ENCODE measurements at regions not wholly inside any gene's neighbourhood (a gene's known extent, or its start where the extent isn't known, plus 50 kb on each side); places are given as distances from the start of the nearest gene placed in this dataset.

DNA sequence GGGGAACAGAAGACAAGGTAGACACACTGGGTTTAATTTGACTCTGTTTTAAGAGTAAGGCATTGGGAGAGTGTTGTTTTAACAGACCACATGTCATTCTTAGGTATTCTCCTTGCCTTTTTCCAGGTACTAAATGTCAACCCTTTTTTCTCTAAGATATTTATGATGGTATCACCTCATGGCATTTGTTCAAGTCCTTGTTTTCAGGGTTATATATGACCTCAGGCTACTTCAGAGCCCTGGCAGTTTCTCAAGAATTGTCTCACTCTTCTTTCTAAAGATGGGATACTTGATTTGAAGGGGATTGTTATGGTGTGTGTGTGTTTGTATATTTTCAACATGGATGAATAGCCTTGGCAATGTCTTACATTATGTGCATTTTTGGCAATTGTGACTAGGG lies 131.1 kb upstream of the ACTBL2 start:
- Histone ChIP-seq H3K4me1 (ENCODE audit: insufficient read depth) (no peaks in the 10 kb centered on the region), H2AFZ (no peak overlapping the region), H3K9me2 (replicated peaks; ENCODE audit: insufficient read depth) (no peaks in the 10 kb centered on the region), H3K27ac (no peak overlapping the region), H3K4me3 (no peak overlapping the region), H3K36me3 (replicated peaks; ENCODE audit: insufficient read depth, low read depth) (no peaks in the 10 kb centered on the region), H3K4me2 (no peak overlapping the region), H3K79me2 (no peaks in the 10 kb centered on the region), H3K9me3 (ENCODE audit: low read depth) (no peaks in the 10 kb centered on the region), H3K27me3 (no peaks in the 10 kb centered on the region), H4K20me1 (ENCODE audit: insufficient read depth, poor library complexity, severe bottlenecking) (no peaks in the 10 kb centered on the region)
- TF ChIP-seq EZH2 (IDR thresholded peaks at IDR 0.05; ENCODE audit: borderline replicate concordance): no peak
- TF ChIP-seq, protein P1, sequence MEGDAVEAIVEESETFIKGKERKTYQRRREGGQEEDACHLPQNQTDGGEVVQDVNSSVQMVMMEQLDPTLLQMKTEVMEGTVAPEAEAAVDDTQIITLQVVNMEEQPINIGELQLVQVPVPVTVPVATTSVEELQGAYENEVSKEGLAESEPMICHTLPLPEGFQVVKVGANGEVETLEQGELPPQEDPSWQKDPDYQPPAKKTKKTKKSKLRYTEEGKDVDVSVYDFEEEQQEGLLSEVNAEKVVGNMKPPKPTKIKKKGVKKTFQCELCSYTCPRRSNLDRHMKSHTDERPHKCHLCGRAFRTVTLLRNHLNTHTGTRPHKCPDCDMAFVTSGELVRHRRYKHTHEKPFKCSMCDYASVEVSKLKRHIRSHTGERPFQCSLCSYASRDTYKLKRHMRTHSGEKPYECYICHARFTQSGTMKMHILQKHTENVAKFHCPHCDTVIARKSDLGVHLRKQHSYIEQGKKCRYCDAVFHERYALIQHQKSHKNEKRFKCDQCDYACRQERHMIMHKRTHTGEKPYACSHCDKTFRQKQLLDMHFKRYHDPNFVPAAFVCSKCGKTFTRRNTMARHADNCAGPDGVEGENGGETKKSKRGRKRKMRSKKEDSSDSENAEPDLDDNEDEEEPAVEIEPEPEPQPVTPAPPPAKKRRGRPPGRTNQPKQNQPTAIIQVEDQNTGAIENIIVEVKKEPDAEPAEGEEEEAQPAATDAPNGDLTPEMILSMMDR (IDR thresholded peaks at IDR 0.05; ENCODE audit: poor library complexity): no peak
- TF ChIP-seq EZH2phosphoT487 (IDR thresholded peaks at IDR 0.05; ENCODE audit: low read depth, severe bottlenecking, unreplicated experiment): no peak
- no peak for DNase-seq (ENCODE audit: low spot score)

DNA sequence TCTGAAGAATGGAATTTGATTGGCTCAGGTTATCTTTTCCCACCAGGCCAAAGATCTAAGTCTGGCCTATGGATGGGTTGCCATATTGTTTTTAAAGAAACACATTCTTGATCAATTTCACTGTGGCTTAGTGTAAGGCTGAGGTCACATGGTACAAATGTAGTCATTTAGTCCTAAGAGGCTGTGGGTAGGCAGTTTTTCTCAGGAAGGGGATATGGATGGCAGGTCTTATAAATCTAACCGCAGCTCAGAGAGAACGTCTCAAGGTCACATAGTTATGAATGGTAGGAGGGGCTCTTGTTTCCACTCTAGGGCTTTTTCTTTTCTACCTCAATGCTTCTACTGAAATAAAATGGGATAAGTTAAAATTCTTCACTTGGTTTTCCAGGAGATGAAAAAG lies 128.6 kb upstream of the ACTBL2 start:
- Histone ChIP-seq H3K9me3 (ENCODE audit: low read depth) (no peaks in the 10 kb centered on the region), H3K79me2 (no peaks in the 10 kb centered on the region), H3K4me3 (no peak overlapping the region), H2AFZ (no peak overlapping the region), H3K27ac (no peak overlapping the region), H4K20me1 (ENCODE audit: insufficient read depth, poor library complexity, severe bottlenecking) (no peaks in the 10 kb centered on the region), H3K36me3 (replicated peaks; ENCODE audit: insufficient read depth, low read depth) (no peaks in the 10 kb centered on the region), H3K4me2 (no peak overlapping the region), H3K27me3 (no peaks in the 10 kb centered on the region), H3K9me2 (replicated peaks; ENCODE audit: insufficient read depth) (no peaks in the 10 kb centered on the region), H3K4me1 (ENCODE audit: insufficient read depth) (no peaks in the 10 kb centered on the region)
- 84% methylated on average over 2 of the region's 2 CpGs for WGBS (ENCODE audit: low lambda C conversion rate, missing lambda C conversion rate)
- TF ChIP-seq, protein P1 (IDR thresholded peaks at IDR 0.05; ENCODE audit: poor library complexity): no peak
- TF ChIP-seq EZH2phosphoT487 (IDR thresholded peaks at IDR 0.05; ENCODE audit: low read depth, severe bottlenecking, unreplicated experiment) (no peak), EZH2 (IDR thresholded peaks at IDR 0.05; ENCODE audit: borderline replicate concordance) (no peak)
- no peak for DNase-seq (ENCODE audit: low spot score)

DNA sequence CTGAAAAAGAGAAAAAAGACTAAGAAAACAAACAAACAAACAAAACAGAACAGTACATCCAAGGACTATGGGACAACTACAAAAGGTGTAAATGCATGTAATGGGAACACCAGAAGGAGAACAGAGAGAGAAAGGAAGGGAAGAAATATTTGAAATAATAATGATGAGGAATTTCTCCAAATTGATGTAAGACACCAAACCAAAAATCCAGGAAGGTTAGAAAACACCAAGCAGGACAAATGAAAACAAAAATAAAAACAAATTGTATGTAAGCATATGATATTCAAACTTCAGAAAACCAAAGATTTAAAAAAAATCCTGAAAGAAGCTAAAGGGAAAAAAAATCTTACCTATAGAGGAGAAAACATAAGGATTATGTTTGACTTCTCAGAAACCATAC lies 125.9 kb upstream of the ACTBL2 start:
- H4K20me1 ChIP-seq (ENCODE audit: insufficient read depth, poor library complexity, severe bottlenecking): no peaks in the 10 kb centered on the region
- no peak for DNase-seq (ENCODE audit: low spot score)
- H2AFZ ChIP-seq: no peak overlapping the region
- no peaks in the 10 kb centered on the region for H3K9me3 ChIP-seq (ENCODE audit: low read depth)
- H3K9me2 ChIP-seq (replicated peaks; ENCODE audit: insufficient read depth): no peaks in the 10 kb centered on the region
- TF ChIP-seq EZH2phosphoT487 (IDR thresholded peaks at IDR 0.05; ENCODE audit: low read depth, severe bottlenecking, unreplicated experiment) (no peak), EZH2 (IDR thresholded peaks at IDR 0.05; ENCODE audit: borderline replicate concordance) (no peak)
- TF ChIP-seq, protein P1 (IDR thresholded peaks at IDR 0.05; ENCODE audit: poor library complexity): no peak
- no peak overlapping the region for H3K27ac ChIP-seq
- no peak overlapping the region for H3K4me3 ChIP-seq
- H3K4me2 ChIP-seq: no peak overlapping the region
- H3K27me3 ChIP-seq: peaks cover 1% of the 10 kb centered on the region
- no peaks in the 10 kb centered on the region for H3K4me1 ChIP-seq (ENCODE audit: insufficient read depth)
- H3K79me2 ChIP-seq: no peaks in the 10 kb centered on the region
- H3K36me3 ChIP-seq (replicated peaks; ENCODE audit: insufficient read depth, low read depth): no peaks in the 10 kb centered on the region

DNA sequence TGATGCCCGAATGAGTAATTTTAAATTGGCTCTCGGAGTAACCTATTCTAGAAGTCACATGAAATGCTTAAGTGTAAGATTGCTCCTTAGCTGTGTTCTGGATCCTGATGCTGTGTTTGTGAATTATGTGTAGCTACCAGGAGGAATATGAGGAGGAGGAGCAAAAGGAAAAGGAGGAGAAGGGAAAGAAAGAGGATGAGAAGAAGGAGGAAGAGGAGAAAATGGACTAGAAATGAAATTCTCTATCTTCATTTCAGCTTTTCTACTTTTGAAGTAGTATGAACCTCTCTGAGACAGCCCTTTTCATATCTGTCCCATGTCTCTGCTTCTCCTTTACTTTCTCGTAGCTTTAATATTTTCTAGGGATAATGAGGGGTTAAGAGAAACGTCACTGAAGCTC lies 119.4 kb upstream of the ACTBL2 start:
- H3K4me3 ChIP-seq: no peak overlapping the region
- no peaks in the 10 kb centered on the region for H3K9me3 ChIP-seq (ENCODE audit: low read depth)
- H3K4me1 ChIP-seq (ENCODE audit: insufficient read depth): no peaks in the 10 kb centered on the region
- TF ChIP-seq, protein P1 (IDR thresholded peaks at IDR 0.05; ENCODE audit: poor library complexity): no peak
- TF ChIP-seq EZH2phosphoT487 (IDR thresholded peaks at IDR 0.05; ENCODE audit: low read depth, severe bottlenecking, unreplicated experiment): no peak
- no peak for TF ChIP-seq EZH2 (IDR thresholded peaks at IDR 0.05; ENCODE audit: borderline replicate concordance)
- no peak overlapping the region for H3K4me2 ChIP-seq
- H3K9me2 ChIP-seq (replicated peaks; ENCODE audit: insufficient read depth): no peaks in the 10 kb centered on the region
- 83% methylated on average over 4 of the region's 4 CpGs for WGBS (ENCODE audit: low lambda C conversion rate, missing lambda C conversion rate)
- no peak overlapping the region for H3K27ac ChIP-seq
- no peaks in the 10 kb centered on the region for H4K20me1 ChIP-seq (ENCODE audit: insufficient read depth, poor library complexity, severe bottlenecking)
- no peaks in the 10 kb centered on the region for H3K79me2 ChIP-seq
- H2AFZ ChIP-seq: no peak overlapping the region
- DNase-seq (ENCODE audit: low spot score): no peak
- H3K36me3 ChIP-seq (replicated peaks; ENCODE audit: insufficient read depth, low read depth): no peaks in the 10 kb centered on the region
- H3K27me3 ChIP-seq: peaks cover 2% of the 10 kb centered on the region

Measured in hepatocyte (in vitro differentiated cells).